HG03097 (cell line): ENCODE measurements at regions not wholly inside any gene's neighbourhood (a gene's known extent, or its start where the extent isn't known, plus 50 kb on each side); places are given as distances from the start of the nearest gene placed in this dataset.

ENCODE experiments used
- ATAC-seq: cut with Tn5 transposase; IDR thresholded peaks from one replicate; pipeline ENCODE4 v1.9.1; 2021; ENCODE audit not compliant: unreplicated experiment, low FRiP score

- no peak for ATAC-seq
Observed at GRCh38 chr13:40158757-40159156, 503.3 kb downstream of the COG6 start.

GRCh38 chr13:40159736-40160135 is 504.3 kb downstream of the COG6 start:
- ATAC-seq: no peak

- no peak for ATAC-seq
Observed at GRCh38 chr13:40160618-40161350, 505.3 kb downstream of the COG6 start.

GRCh38 chr13:40161351-40161810 is 505.1 kb downstream of the FOXO1 start:
- no peak for ATAC-seq

GRCh38 chr13:40161931-40162330 is 504.5 kb downstream of the FOXO1 start:
- ATAC-seq: no peak

- ATAC-seq: no peak
Observed at GRCh38 chr13:40163066-40164000, 503.1 kb downstream of the FOXO1 start.

GRCh38 chr13:40164133-40164532 is 502.3 kb downstream of the FOXO1 start:
- ATAC-seq: no peak

GRCh38 chr13:40165316-40165932 is 501.0 kb downstream of the FOXO1 start:
- no peak for ATAC-seq

- ATAC-seq: no peak
Observed at GRCh38 chr13:40167327-40167726, 499.1 kb downstream of the FOXO1 start.

- no peak for ATAC-seq
Observed at GRCh38 chr13:40168425-40169166, 497.8 kb downstream of the FOXO1 start.

- ATAC-seq: no peak
Observed at GRCh38 chr13:40169476-40169875, 497.0 kb downstream of the FOXO1 start.

GRCh38 chr13:40170091-40170490 is 496.4 kb downstream of the FOXO1 start:
- ATAC-seq: no peak

GRCh38 chr13:40170982-40171381 is 495.5 kb downstream of the FOXO1 start:
- no peak for ATAC-seq

- no peak for ATAC-seq
Observed at GRCh38 chr13:40171566-40171965, 494.9 kb downstream of the FOXO1 start.

- no peak for ATAC-seq
Observed at GRCh38 chr13:40172149-40172591, 494.3 kb downstream of the FOXO1 start.

GRCh38 chr13:40172878-40173277 is 493.6 kb downstream of the FOXO1 start:
- ATAC-seq: no peak

GRCh38 chr13:40175639-40176038 is 490.8 kb downstream of the FOXO1 start:
- no peak for ATAC-seq

GRCh38 chr13:40176242-40176641 is 490.2 kb downstream of the FOXO1 start:
- ATAC-seq: no peak

- ATAC-seq: no peak
Observed at GRCh38 chr13:40178130-40178529, 488.3 kb downstream of the FOXO1 start.
